ENCODE measurements at regions not wholly inside any gene's neighbourhood (a gene's known extent, or its start where the extent isn't known, plus 50 kb on each side); places are given as distances from the start of the nearest gene placed in this dataset.
"Not testable (repeated sequence)": the region's sequence is repeated elsewhere in the genome, so short reads cannot be mapped to it uniquely, and the experiment has no call there.

GRCh38 chr13:87590518-87590917 lies 80.7 kb upstream of the SLITRK5 start:
- no peak for DNase-seq (ENCODE audit: low read depth in 1 of 2, low spot score in 1 of 2)
- no peak for TF ChIP-seq JUND (IDR thresholded peaks at IDR 0.05; ENCODE audit: low read depth)
- in situ Hi-C loops (cut with HindIII; ENCODE audit: low pct_unique_long_range_greater_than_20kb, low sequenced_read_pairs), result no loop called here

GRCh38 chr13:87604437-87604836 lies 66.7 kb upstream of the SLITRK5 start:
- in situ Hi-C loops (cut with HindIII; ENCODE audit: low pct_unique_long_range_greater_than_20kb, low sequenced_read_pairs); DNase-seq (ENCODE audit: low read depth in 1 of 2, low spot score in 1 of 2): not testable (repeated sequence)

- TF ChIP-seq JUND (IDR thresholded peaks at IDR 0.05; ENCODE audit: low read depth), result no peak
- peak in 1 of 2 experiments; percentile 4 for DNase-seq (ENCODE audit: low read depth in 1 of 2, low spot score in 1 of 2)
- in situ Hi-C loops (cut with HindIII; ENCODE audit: low pct_unique_long_range_greater_than_20kb, low sequenced_read_pairs), result no loop called here
Measured at GRCh38 chr13:87607266-87607665, 63.9 kb upstream of the SLITRK5 start.

- no peak for TF ChIP-seq JUND (IDR thresholded peaks at IDR 0.05; ENCODE audit: low read depth)
- in situ Hi-C loops (cut with HindIII; ENCODE audit: low pct_unique_long_range_greater_than_20kb, low sequenced_read_pairs), result no loop called here
- no peak for DNase-seq (ENCODE audit: low read depth in 1 of 2, low spot score in 1 of 2)
Measured at GRCh38 chr13:87614276-87614675, 56.9 kb upstream of the SLITRK5 start.

All from T47D (cell line).